HFFc6 (cell line): ENCODE measurements at regions not wholly inside any gene's neighbourhood (a gene's known extent, or its start where the extent isn't known, plus 50 kb on each side); places are given as distances from the start of the nearest gene placed in this dataset.
"Not testable (repeated sequence)": the region's sequence is repeated elsewhere in the genome, so short reads cannot be mapped to it uniquely, and the experiment has no call there.

ENCODE experiments used
- DNase-seq: peaks from one replicate; pipeline ENCODE4 v3.0.0-alpha.2; 2018
- H3K27ac Mint-ChIP-seq: 2 replicates; pipeline ENCODE4 v1.8.0; 2020; ENCODE audit warnings: mild to moderate bottlenecking, mixed read lengths
- H3K27me3 Mint-ChIP-seq: 2 replicates; pipeline ENCODE4 v1.8.0; 2021; ENCODE audit warnings: mild to moderate bottlenecking, moderate library complexity, mixed read lengths; ENCODE audit not compliant: insufficient read depth
- H3K36me3 Mint-ChIP-seq: 2 replicates; pipeline ENCODE4 v1.8.0; 2021; ENCODE audit warnings: low read depth, mixed read lengths
- H3K4me1 Mint-ChIP-seq: 2 replicates; pipeline ENCODE4 v1.8.0; 2020; ENCODE audit warnings: low read depth, mixed read lengths
- H3K4me3 Mint-ChIP-seq: 2 replicates; pipeline ENCODE4 v1.8.0; 2020; ENCODE audit warnings: mild to moderate bottlenecking, moderate library complexity, mixed read lengths
- H3K9me3 Mint-ChIP-seq: 2 replicates; pipeline ENCODE4 v1.8.0; 2020; ENCODE audit warnings: mild to moderate bottlenecking, mixed read lengths
- TF ChIP-seq, protein P1 (sequence below): fragments of 200-600 bp; sonication (generic); IDR thresholded peaks from 2 replicates; pipeline ENCODE4 v1.5.0; 2021; ENCODE audit warnings: antibody characterized with exemption, mild to moderate bottlenecking

DNA sequence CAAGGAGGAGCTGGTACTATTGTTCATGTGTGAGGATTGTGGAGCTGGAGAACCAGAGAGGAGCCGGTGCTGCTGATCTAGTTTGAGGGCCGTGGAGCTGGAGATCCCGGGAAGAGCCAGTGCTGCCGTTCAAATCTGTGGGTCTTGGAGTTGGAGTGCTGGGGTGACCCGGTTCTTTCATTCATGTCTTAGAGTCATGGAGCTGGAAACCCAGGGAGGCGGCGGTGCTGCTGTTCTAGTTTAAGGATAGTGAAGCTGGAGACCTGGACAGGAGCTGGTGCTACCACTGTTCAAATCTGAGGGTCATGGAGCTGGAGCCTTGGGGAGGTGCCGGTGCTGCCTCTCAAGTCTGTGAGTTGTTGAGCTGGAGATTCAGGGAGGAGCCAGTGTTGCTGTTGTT, 88.5 kb upstream of the ZNF479 start:
- Mint-ChIP-seq H3K9me3 (peaks cover 76% of the 10 kb centered on the region), H3K27ac (no peak overlapping the region), H3K4me1 (no peaks in the 10 kb centered on the region), H3K4me3 (no peak overlapping the region), H3K27me3 (no peaks in the 10 kb centered on the region; the same call in none of the 2 replicates), H3K36me3 (peaks cover 52% of the 10 kb centered on the region)
- no peak for DNase-seq
- TF ChIP-seq, protein P1, sequence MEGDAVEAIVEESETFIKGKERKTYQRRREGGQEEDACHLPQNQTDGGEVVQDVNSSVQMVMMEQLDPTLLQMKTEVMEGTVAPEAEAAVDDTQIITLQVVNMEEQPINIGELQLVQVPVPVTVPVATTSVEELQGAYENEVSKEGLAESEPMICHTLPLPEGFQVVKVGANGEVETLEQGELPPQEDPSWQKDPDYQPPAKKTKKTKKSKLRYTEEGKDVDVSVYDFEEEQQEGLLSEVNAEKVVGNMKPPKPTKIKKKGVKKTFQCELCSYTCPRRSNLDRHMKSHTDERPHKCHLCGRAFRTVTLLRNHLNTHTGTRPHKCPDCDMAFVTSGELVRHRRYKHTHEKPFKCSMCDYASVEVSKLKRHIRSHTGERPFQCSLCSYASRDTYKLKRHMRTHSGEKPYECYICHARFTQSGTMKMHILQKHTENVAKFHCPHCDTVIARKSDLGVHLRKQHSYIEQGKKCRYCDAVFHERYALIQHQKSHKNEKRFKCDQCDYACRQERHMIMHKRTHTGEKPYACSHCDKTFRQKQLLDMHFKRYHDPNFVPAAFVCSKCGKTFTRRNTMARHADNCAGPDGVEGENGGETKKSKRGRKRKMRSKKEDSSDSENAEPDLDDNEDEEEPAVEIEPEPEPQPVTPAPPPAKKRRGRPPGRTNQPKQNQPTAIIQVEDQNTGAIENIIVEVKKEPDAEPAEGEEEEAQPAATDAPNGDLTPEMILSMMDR = no peak

DNA sequence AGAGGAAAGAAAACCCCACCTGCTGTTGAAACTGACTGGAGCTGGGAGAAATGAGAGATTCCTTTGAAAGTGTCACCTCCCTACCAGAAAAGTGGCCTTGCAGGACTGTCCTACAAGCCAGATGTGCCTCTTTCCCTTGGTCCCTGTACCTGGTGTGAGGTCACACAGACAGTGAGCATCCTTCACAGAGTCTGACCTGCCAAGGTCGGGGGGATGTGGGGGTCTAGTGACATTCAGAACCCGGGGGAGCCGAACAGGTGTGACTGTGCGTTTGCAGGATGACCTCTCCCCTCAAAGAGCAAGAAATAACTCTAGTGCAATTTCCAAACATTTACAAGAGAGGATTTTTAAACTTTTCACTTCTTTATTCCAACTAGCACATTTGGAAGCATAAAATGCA, 93.4 kb upstream of the ZNF479 start:
- no peak for DNase-seq
- peaks cover 9% of the 10 kb centered on the region for H3K36me3 Mint-ChIP-seq
- H3K4me3 Mint-ChIP-seq = no peak overlapping the region
- peaks cover 60% of the 10 kb centered on the region for H3K9me3 Mint-ChIP-seq
- no peak overlapping the region for H3K27ac Mint-ChIP-seq
- H3K4me1 Mint-ChIP-seq = no peaks in the 10 kb centered on the region
- H3K27me3 Mint-ChIP-seq = no peaks in the 10 kb centered on the region
- TF ChIP-seq, protein P1 = no peak

DNA sequence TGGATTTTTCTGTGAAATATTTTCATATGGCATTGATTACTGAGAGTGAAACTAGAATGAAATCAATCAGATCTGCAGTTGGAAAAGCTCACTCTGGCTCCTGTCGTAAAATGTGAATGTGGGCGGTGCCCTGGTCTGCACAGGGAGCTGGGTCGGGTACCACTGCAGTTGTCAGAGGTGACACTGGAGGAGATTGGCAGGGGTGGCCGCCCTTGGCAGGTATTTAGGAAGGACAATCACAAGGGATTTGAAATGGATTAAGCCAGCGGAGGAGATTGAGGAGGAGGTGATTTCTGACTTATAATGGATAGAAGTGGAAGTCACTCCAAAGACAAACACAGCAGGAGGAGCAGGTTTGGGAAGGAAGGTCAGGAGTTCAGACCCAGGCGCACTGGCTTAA, 109.0 kb upstream of the ZNF479 start:
- H3K27me3 Mint-ChIP-seq, H3K4me3 Mint-ChIP-seq, DNase-seq, H3K27ac Mint-ChIP-seq, H3K4me1 Mint-ChIP-seq: not testable (repeated sequence)
- H3K9me3 Mint-ChIP-seq = peaks cover 72% of the 10 kb centered on the region
- H3K36me3 Mint-ChIP-seq = peaks cover 15% of the 10 kb centered on the region

DNA sequence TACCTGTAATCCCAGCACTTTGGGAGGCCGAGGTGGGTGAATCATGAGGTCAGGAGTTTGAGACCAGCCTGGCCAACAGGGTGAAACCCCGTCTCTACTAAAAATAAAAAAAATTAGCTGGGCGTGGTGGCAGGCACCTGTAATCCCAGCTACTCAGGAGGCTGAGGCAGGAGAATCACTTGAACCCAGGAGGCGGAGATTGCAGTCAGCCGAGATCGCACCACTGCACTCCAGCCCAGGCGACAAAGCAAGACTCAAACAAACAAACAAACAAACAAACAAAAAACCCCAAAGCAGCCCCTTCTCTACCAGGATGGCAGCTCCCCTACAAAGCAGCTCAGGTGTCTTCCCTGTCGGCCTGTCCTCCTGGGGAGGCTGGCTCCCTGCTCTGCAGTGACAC, 111.3 kb upstream of the ZNF479 start:
- not testable (repeated sequence) for H3K27me3 Mint-ChIP-seq, H3K4me3 Mint-ChIP-seq, H3K27ac Mint-ChIP-seq, DNase-seq, H3K4me1 Mint-ChIP-seq
- Mint-ChIP-seq H3K9me3 (peaks cover 86% of the 10 kb centered on the region), H3K36me3 (peaks cover 15% of the 10 kb centered on the region)

DNA sequence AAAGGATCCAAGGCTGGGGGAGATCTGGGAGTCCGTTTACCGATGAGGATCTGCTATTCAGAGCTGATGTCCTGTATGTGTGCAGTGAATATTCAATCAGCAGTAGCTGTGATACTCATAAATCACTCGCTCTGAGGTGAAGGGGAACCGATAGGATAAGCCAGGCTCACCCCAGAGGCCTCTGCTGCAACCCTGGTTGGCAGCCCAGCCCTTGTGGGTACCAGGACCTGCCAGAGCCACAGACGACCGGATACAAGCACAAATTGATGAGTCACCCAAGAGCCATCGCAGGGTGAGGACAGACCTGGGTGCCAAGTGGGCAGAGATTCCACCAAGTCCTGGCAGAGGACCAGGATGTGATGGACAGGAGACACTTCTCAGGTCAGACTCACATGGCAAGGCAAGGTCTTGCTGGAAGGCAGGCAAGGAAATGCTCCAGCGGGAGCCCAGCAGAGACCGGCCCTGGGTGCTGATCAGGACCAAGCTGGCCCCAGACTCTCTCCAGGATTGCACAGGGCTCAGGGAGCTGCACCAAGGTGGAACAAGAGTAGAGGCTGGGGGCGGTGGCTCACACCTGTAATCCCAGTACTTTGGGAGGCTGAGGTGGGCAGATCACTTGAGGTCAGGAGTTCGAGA, 112.2 kb upstream of the ZNF479 start:
- peaks cover 15% of the 10 kb centered on the region for H3K36me3 Mint-ChIP-seq
- H3K4me3 Mint-ChIP-seq, H3K4me1 Mint-ChIP-seq, H3K27me3 Mint-ChIP-seq, DNase-seq, H3K27ac Mint-ChIP-seq: not testable (repeated sequence)
- H3K9me3 Mint-ChIP-seq = peaks cover 87% of the 10 kb centered on the region

DNA sequence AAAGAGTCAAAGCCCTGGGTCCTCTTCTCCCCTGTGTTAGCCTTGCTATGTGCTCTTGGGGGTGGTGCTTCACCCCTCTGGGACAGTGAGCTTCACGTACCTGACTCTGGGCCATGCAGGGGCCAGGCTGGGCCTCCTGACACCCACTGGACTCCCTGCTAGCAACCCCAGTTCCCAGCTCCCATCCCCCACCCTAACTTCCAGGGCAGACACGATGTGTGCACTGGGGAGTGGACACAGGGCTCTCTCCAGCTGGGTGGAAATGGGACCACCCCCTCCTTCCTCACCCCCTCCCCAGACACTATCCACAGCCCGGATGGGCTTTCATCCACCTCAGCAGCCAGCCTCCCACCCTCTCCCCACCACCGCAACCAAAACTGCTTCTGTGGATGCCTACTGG, 113.0 kb upstream of the ZNF479 start:
- peaks cover 15% of the 10 kb centered on the region for H3K36me3 Mint-ChIP-seq
- no peaks in the 10 kb centered on the region; the same call in 1 of the 2 replicates for H3K27me3 Mint-ChIP-seq
- DNase-seq = no peak
- TF ChIP-seq, protein P1 = no peak
- no peak overlapping the region for H3K27ac Mint-ChIP-seq
- no peak overlapping the region for H3K4me3 Mint-ChIP-seq
- peaks cover 81% of the 10 kb centered on the region for H3K9me3 Mint-ChIP-seq
- H3K4me1 Mint-ChIP-seq = no peaks in the 10 kb centered on the region

DNA sequence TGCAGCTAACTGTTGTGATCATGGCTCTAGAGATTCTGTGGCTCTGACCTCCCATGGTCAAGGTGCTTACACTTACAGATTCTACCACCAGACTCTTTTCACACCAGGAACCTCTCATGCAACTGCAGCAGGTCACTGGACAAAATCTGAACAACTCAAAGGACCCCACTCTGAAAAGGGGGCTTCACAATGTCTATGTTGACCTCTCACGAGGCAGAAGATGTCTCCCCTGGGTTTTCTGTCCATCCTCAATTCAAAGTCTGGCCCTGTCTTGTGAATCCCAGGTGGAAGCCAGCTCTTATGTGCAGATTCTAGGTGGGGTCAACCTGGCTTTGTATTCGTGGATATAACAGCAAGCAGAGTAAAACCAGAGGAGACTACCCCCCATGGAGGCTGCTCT, 118.6 kb upstream of the ZNF479 start:
- H3K9me3 Mint-ChIP-seq = peaks cover 63% of the 10 kb centered on the region
- H3K27me3 Mint-ChIP-seq = no peaks in the 10 kb centered on the region
- DNase-seq = no peak
- peaks cover 10% of the 10 kb centered on the region; the same call in 1 of the 2 replicates for H3K36me3 Mint-ChIP-seq
- TF ChIP-seq, protein P1 = no peak
- no peaks in the 10 kb centered on the region for H3K4me1 Mint-ChIP-seq
- no peak overlapping the region for H3K27ac Mint-ChIP-seq
- H3K4me3 Mint-ChIP-seq = no peak overlapping the region
